HG03521 (cell line): ENCODE measurements at regions not wholly inside any gene's neighbourhood (a gene's known extent, or its start where the extent isn't known, plus 50 kb on each side); places are given as distances from the start of the nearest gene placed in this dataset.
A peak's percentile ranks its signal among the peaks of the same experiment; 100 is the strongest.
"Not testable (repeated sequence)": the region's sequence is repeated elsewhere in the genome, so short reads cannot be mapped to it uniquely, and the experiment has no call there.

ENCODE experiments used
- ATAC-seq: cut with Tn5 transposase; IDR thresholded peaks from one replicate; pipeline ENCODE4 v1.9.1; 2021; ENCODE audit warnings: mild to moderate bottlenecking, moderate library complexity; ENCODE audit not compliant: unreplicated experiment

- ATAC-seq, result no peak
These were observed 392.3 kb upstream of the CAMK1G start for GRCh38 chr1:209191262-209191634.

- ATAC-seq, result no peak
These were observed 387.4 kb upstream of the CAMK1G start for GRCh38 chr1:209196140-209196539.

GRCh38 chr1:209198961-209199750 lies 384.4 kb upstream of the CAMK1G start:
- ATAC-seq, result no peak

DNA sequence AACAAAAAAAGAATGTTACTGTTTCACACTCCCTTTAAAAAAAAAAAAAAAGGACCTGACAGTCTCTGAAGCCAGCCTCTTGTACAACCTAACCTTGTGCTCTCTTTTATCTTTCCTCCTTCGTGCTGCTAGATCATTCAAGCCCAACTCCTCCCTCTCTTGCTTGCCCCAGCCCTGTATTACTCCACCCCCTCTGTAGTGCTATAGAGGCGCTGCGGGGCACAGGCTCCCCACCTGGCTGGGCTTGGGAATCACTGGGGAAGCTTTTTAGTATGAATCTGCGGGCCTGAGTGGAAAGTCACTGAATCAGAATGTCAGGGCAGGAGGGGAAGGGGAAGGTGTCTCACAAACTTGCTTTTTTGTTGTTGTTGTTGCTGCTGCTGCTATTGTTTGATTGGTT lies 383.7 kb upstream of the CAMK1G start:
- no peak for ATAC-seq

GRCh38 chr1:209202321-209202720 lies 381.2 kb upstream of the CAMK1G start:
- ATAC-seq, result not testable (repeated sequence)

GRCh38 chr1:209202830-209203532 lies 380.5 kb upstream of the CAMK1G start:
- ATAC-seq, result no peak

GRCh38 chr1:209203533-209203895 lies 380.0 kb upstream of the CAMK1G start:
- no peak for ATAC-seq

GRCh38 chr1:209205039-209205438 lies 378.5 kb upstream of the CAMK1G start:
- no peak for ATAC-seq

- peak; percentile 23 for ATAC-seq
These were observed 376.3 kb upstream of the CAMK1G start for GRCh38 chr1:209207126-209207700.

- ATAC-seq, result peak; percentile 67
These were observed 375.7 kb upstream of the CAMK1G start for GRCh38 chr1:209207701-209208286.

DNA sequence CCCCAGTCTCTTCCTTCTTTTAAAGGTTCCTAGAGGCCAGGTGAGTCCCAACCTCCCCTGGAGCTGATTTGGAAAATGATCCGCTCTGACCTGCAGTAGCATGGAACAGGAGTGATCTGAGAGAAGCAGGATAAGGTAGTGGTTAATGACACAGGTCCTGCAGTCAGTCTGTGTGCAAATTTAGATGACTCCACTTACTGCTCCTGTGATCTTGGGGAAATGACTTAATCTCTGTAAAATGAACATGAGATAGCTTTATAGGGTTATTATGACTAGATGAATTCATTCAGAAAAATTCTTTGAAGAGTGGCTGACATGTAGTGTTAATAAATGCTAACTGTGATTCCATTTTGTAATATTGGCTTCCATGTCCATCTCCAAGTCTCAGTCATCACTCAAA lies 374.9 kb upstream of the CAMK1G start:
- ATAC-seq, result no peak

GRCh38 chr1:209213989-209214388 lies 369.5 kb upstream of the CAMK1G start:
- ATAC-seq, result no peak

DNA sequence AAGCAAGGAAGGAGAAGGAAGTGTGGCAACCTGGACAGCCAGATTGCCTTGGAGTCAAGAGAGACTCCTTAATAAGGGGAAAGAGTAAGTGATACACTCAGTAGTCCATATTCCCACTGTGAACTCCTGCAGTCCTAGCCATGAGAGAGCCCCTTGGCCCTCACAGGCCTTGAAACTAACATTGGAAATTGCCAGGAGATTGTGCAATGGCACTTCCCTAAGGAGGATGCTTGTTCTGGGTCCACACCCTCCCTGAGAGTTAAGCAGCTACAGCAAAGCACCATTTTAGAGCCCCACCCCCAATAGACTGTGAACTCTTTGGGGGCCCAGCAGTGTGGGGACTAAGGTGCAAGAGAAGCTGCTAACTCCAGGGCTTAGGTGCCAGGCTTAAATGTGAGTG lies 367.7 kb upstream of the CAMK1G start:
- ATAC-seq, result no peak

- ATAC-seq, result no peak
These were observed 365.4 kb upstream of the CAMK1G start for GRCh38 chr1:209218113-209218512.

GRCh38 chr1:209218981-209219380 lies 364.5 kb upstream of the CAMK1G start:
- ATAC-seq, result no peak

GRCh38 chr1:209219791-209220524 lies 363.6 kb upstream of the CAMK1G start:
- no peak for ATAC-seq

- no peak for ATAC-seq
These were observed 360.7 kb upstream of the CAMK1G start for GRCh38 chr1:209222826-209223225.

DNA sequence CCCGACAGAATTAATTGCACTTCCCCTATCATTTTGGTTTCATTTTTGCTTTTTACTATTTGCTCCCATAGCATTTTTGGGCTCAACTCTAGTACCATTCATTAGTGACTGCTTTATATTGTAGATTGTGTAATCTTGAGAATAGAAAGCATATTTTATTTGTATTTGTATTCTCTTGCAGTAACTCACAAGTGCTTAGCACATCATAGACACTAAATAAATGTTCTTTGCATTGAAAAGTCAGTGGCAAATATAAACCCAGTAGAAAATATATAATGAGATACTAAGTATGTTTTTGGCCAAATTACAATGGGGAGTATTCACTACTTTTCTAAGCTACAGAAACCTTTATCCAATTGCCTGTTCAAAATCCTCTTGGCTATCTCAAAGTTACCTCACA lies 359.7 kb upstream of the CAMK1G start:
- no peak for ATAC-seq

- ATAC-seq, result no peak
These were observed 358.6 kb upstream of the CAMK1G start for GRCh38 chr1:209224886-209225285.

- no peak for ATAC-seq
These were observed 356.3 kb upstream of the CAMK1G start for GRCh38 chr1:209227171-209227570.

- ATAC-seq, result no peak
These were observed 355.6 kb upstream of the CAMK1G start for GRCh38 chr1:209227941-209228340.
